Activated T-helper 2 cell treated with anti-CD3 and anti-CD28 coated beads, Interferon-gamma antibody, Interleukin-2, Interleukin-4, amounts not matched to agents 10 μg/mL and 5 μg/mL and 100 μg/mL, durations not matched to agents 14 hours and 24 hours and 36 hours (primary cell): ENCODE measurements at regions not wholly inside any gene's neighbourhood (a gene's known extent, or its start where the extent isn't known, plus 50 kb on each side); places are given as distances from the start of the nearest gene placed in this dataset.

ENCODE experiments used
- DNase-seq: peaks from one replicate; pipeline ENCODE4 v3.0.0; 2021; ENCODE audit warnings: low spot score
- H3K27ac Mint-ChIP-seq: one replicate; pipeline ENCODE4 v1.8.0; 2021; ENCODE audit warnings: mixed read lengths
- H3K27me3 Mint-ChIP-seq: one replicate; pipeline ENCODE4 v1.8.0; 2021; ENCODE audit warnings: low read depth, mixed read lengths
- H3K36me3 Mint-ChIP-seq: one replicate; pipeline ENCODE4 v1.8.0; 2021; ENCODE audit warnings: low read depth, mixed read lengths
- H3K4me1 Mint-ChIP-seq: one replicate; pipeline ENCODE4 v1.8.0; 2021; ENCODE audit warnings: low read depth, mixed read lengths
- H3K4me3 Mint-ChIP-seq: one replicate; pipeline ENCODE4 v1.8.0; 2021; ENCODE audit warnings: low read depth, mild to moderate bottlenecking, moderate library complexity, mixed read lengths
- H3K9me3 Mint-ChIP-seq: one replicate; pipeline ENCODE4 v1.8.0; 2021; ENCODE audit warnings: mixed read lengths
- intact Hi-C: fragments of 100-400 bp; cut with micrococcal nuclease; formaldehyde crosslinking; loops from one replicate; pipeline ENCODE4 v1.15.1; 2023

GRCh38 chr2:129176375-129176774, 803.1 kb upstream of the RAB6C start:
- Mint-ChIP-seq H3K9me3 (no peaks in the 10 kb centered on the region), H3K36me3 (no peaks in the 10 kb centered on the region), H3K4me1 (no peaks in the 10 kb centered on the region), H3K4me3 (no peak overlapping the region), H3K27ac (no peak overlapping the region), H3K27me3 (no peaks in the 10 kb centered on the region)
- no peak for DNase-seq
- intact Hi-C loops, result no loop called here

- H3K27me3 Mint-ChIP-seq, result no peaks in the 10 kb centered on the region
- H3K4me3 Mint-ChIP-seq, result no peak overlapping the region
- intact Hi-C loops, result no loop called here
- H3K36me3 Mint-ChIP-seq, result no peaks in the 10 kb centered on the region
- H3K27ac Mint-ChIP-seq, result no peak overlapping the region
- DNase-seq, result no peak
- no peaks in the 10 kb centered on the region for H3K9me3 Mint-ChIP-seq
- H3K4me1 Mint-ChIP-seq, result no peaks in the 10 kb centered on the region
These were observed 801.1 kb upstream of the RAB6C start for GRCh38 chr2:129178356-129178755.

DNA sequence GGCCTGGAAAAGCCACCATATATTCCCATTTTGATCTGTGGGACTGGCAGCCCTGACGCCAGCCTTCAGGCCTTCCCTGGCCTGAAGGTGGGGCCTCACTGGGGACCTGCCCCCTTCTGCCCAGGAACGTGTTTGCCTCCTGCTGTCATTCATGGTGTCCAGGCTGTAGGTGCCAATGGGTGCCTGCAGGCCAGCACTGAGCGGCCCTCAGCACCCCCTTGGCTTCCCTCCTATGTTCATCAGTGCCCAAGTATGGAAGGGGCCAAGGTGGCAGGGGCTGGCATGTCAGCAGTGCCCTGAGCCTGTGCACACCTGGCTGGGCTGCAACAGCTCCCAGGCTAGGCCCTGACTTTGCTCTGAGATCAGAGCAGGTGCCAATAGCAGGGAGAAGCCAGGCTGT, 800.3 kb upstream of the RAB6C start:
- H3K27me3 Mint-ChIP-seq, result no peaks in the 10 kb centered on the region
- no peaks in the 10 kb centered on the region for H3K4me1 Mint-ChIP-seq
- DNase-seq, result no peak
- no peak overlapping the region for H3K4me3 Mint-ChIP-seq
- no peaks in the 10 kb centered on the region for H3K9me3 Mint-ChIP-seq
- H3K27ac Mint-ChIP-seq, result no peak overlapping the region
- no peaks in the 10 kb centered on the region for H3K36me3 Mint-ChIP-seq
- intact Hi-C loops, result no loop called here

DNA sequence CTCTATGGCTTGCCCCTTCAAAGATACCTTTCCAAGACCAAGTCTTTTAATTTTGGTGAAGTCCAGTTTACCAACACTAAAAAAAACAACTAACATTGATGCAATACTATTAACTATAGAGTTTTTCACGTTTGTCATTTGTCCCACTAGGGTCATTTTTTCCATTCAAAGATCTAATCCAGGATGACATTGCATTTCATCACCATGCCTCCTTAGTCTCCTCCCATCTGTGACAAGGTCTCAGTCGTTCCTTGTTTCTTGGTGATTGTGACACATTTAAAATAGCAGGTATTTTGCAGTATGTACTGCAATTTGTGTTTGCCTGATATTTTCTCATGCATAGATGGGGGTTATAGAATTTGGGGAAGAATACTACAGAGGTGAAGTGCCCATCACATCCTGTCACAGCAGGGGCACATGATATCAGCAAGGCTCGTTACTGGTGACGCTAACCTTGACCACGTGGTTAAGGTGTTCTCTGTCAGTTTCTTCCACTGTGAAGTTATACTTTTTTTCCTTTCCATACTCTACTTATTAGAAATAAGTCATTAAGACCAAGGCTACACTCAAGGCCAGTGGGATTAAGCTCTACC, 799.2 kb upstream of the RAB6C start:
- H3K4me1 Mint-ChIP-seq, result no peaks in the 10 kb centered on the region
- H3K27ac Mint-ChIP-seq, result no peak overlapping the region
- intact Hi-C loops, result no loop called here
- H3K9me3 Mint-ChIP-seq, result no peaks in the 10 kb centered on the region
- DNase-seq, result no peak
- no peaks in the 10 kb centered on the region for H3K36me3 Mint-ChIP-seq
- no peaks in the 10 kb centered on the region for H3K27me3 Mint-ChIP-seq
- H3K4me3 Mint-ChIP-seq, result no peak overlapping the region

DNA sequence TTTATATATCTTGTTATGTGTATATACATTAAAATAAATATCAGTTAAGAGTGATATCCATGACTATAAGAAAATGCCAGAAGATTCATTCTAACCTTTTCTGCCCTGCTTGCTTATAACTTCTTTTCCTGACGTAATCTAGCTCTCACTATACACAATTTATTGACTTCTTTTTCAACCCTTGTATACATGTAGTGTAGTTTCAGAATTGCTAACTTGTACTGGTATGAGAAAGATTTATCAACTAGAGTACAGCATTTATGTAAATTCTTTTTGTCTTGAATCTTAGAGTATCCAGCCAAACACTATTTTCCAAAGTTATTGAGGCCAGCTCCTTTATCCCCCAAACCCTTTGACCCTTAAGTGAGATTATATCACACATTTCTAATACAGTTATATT, 798.0 kb upstream of the RAB6C start:
- Mint-ChIP-seq H3K9me3 (no peaks in the 10 kb centered on the region), H3K4me3 (no peak overlapping the region), H3K27ac (no peak overlapping the region), H3K4me1 (no peaks in the 10 kb centered on the region), H3K27me3 (no peaks in the 10 kb centered on the region), H3K36me3 (no peaks in the 10 kb centered on the region)
- intact Hi-C loops, result no loop called here
- no peak for DNase-seq

- Mint-ChIP-seq H3K27me3 (no peaks in the 10 kb centered on the region), H3K36me3 (no peaks in the 10 kb centered on the region), H3K9me3 (no peaks in the 10 kb centered on the region), H3K4me1 (no peaks in the 10 kb centered on the region), H3K4me3 (no peak overlapping the region), H3K27ac (no peak overlapping the region)
- intact Hi-C loops, result no loop called here
- DNase-seq, result no peak
These were observed 797.5 kb upstream of the RAB6C start for GRCh38 chr2:129181963-129182362.

GRCh38 chr2:129187343-129187742, 792.1 kb upstream of the RAB6C start:
- intact Hi-C loops, result no loop called here
- no peak for DNase-seq
- Mint-ChIP-seq H3K4me3 (no peak overlapping the region), H3K36me3 (no peaks in the 10 kb centered on the region), H3K4me1 (no peaks in the 10 kb centered on the region), H3K27me3 (no peaks in the 10 kb centered on the region), H3K27ac (no peak overlapping the region), H3K9me3 (no peaks in the 10 kb centered on the region)

- no peak overlapping the region for H3K27ac Mint-ChIP-seq
- no peak for DNase-seq
- no peaks in the 10 kb centered on the region for H3K27me3 Mint-ChIP-seq
- H3K4me3 Mint-ChIP-seq, result no peak overlapping the region
- H3K9me3 Mint-ChIP-seq, result no peaks in the 10 kb centered on the region
- no peaks in the 10 kb centered on the region for H3K36me3 Mint-ChIP-seq
- intact Hi-C loops, result no loop called here
- H3K4me1 Mint-ChIP-seq, result no peaks in the 10 kb centered on the region
These were observed 791.0 kb upstream of the RAB6C start for GRCh38 chr2:129188451-129188850.

DNA sequence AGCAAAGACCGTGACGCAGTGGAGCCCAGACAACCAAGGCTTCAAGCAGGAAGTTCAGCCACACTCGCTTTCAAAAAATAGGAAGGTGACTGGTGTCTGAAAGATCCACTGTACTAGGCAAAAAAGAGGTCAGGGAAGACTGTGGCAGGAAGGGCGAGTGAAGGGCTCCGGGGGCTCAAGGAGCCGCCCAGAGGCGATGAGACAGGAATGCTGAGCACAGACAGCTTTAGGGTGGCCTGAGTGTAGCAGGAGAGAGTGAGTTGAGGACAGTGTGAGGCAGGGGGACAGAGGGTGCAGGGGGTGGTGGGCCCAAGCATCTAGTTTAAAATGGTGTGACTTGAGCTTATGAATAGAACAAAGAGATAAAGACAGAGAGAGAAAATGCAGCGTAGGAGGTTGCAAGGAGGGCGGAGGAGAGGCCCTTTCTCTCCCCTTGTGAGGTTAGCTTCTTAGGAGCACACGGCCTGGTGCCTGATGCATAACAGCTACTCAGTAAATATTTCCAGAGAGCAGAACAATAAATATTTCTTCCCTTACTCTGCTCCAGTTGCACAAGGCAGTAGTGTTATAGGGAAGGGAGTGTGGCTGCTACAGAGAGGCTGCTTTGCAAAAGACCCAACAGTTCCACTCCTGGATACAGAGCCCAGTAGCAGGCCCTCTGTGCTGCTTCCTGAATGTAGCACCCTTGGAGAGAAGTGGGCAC, 789.7 kb upstream of the RAB6C start:
- no peak for DNase-seq
- H3K4me3 Mint-ChIP-seq, result no peak overlapping the region
- no peaks in the 10 kb centered on the region for H3K4me1 Mint-ChIP-seq
- H3K9me3 Mint-ChIP-seq, result no peaks in the 10 kb centered on the region
- no peaks in the 10 kb centered on the region for H3K36me3 Mint-ChIP-seq
- no peaks in the 10 kb centered on the region for H3K27me3 Mint-ChIP-seq
- intact Hi-C loops, result no loop called here
- no peak overlapping the region for H3K27ac Mint-ChIP-seq

DNA sequence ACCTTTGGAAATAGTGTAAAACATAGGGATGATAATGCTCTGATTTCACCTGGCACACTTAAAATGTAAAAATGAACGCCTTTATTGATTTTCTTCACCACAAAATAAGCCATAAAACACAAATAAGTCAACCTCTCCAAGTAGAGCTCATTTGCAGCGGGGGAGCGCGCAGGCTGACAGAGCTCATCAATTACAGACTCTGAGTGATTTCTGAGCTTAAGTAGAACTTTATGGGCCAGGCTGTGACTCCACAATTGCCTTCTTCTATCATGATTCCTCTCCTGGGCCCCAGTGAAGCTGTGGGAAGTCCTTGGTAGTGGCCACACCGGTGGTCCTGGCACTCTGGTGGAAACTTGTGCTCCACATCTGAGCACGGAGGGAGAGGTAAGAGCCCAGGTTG, 789.0 kb upstream of the RAB6C start:
- Mint-ChIP-seq H3K9me3 (no peaks in the 10 kb centered on the region), H3K36me3 (no peaks in the 10 kb centered on the region), H3K27ac (no peak overlapping the region), H3K4me3 (no peak overlapping the region), H3K4me1 (no peaks in the 10 kb centered on the region), H3K27me3 (no peaks in the 10 kb centered on the region)
- intact Hi-C loops, result no loop called here
- DNase-seq, result no peak

DNA sequence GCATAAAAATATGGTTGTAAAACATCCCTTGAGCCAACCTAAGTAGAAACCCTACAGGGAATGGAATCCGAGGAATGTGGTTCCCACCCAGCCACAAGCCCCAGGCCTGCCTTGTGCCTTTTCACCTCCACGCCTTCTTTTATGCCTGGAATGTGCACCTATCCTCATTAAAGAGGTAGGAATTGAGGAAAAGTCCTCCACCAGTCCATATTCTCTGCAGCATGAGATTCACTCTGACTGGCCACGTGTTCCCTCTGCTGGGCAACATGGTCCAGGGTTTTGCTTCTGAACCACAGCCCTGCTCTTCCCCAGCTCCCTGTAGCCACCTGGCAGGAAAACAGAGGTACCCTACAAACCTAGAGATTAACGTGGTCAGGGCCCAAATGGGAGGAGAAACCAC, 787.9 kb upstream of the RAB6C start:
- H3K27me3 Mint-ChIP-seq, result no peaks in the 10 kb centered on the region
- no peaks in the 10 kb centered on the region for H3K36me3 Mint-ChIP-seq
- intact Hi-C loops, result no loop called here
- H3K4me1 Mint-ChIP-seq, result no peaks in the 10 kb centered on the region
- H3K9me3 Mint-ChIP-seq, result no peaks in the 10 kb centered on the region
- H3K4me3 Mint-ChIP-seq, result no peak overlapping the region
- no peak overlapping the region for H3K27ac Mint-ChIP-seq
- no peak for DNase-seq

DNA sequence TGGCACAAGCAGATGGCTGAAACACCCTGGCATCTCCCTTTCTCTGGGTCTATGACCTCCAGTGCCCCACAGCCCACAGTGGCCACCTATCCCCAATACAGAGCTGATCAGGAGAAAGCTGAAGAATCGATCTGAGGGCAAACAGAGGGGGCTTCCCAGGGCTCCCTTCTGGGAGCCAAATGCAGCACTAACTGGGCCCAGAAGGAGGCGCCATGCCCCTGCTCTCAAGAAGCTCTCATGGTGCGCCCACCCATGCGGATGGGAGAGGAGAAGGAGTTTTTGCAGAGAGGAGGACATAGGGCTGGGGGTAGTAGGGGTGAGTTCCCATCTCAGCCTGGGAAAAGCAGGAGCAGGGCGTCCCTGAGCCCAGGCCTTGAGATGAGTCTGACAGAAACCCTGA, 787.3 kb upstream of the RAB6C start:
- Mint-ChIP-seq H3K9me3 (no peaks in the 10 kb centered on the region), H3K27me3 (no peaks in the 10 kb centered on the region), H3K4me3 (no peak overlapping the region), H3K27ac (no peak overlapping the region), H3K4me1 (no peaks in the 10 kb centered on the region), H3K36me3 (no peaks in the 10 kb centered on the region)
- intact Hi-C loops, result no loop called here
- no peak for DNase-seq

DNA sequence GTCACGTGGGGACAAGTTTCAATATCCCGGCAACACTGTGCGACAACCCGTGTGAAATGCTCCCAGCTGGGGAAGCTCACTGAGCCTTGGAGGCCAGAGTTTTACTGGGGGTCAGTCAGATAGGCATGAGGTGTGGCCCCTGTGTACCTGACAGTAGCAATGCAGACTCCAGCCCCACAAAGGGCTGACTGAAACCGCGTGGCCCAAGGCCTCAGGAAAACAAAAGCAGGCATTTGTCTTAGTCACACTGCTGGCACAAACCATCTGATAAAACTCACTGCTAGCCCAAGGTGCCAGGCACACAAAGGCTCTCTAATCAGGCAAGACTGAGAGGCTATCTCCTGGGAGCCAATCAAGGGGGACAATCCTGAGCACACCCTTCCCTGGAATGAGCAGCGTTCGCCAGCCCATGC, 786.6 kb upstream of the RAB6C start:
- H3K27ac Mint-ChIP-seq, result no peak overlapping the region
- no peak overlapping the region for H3K4me3 Mint-ChIP-seq
- H3K27me3 Mint-ChIP-seq, result no peaks in the 10 kb centered on the region
- H3K36me3 Mint-ChIP-seq, result no peaks in the 10 kb centered on the region
- no peak for DNase-seq
- H3K9me3 Mint-ChIP-seq, result no peaks in the 10 kb centered on the region
- intact Hi-C loops, result no loop called here
- H3K4me1 Mint-ChIP-seq, result no peaks in the 10 kb centered on the region

DNA sequence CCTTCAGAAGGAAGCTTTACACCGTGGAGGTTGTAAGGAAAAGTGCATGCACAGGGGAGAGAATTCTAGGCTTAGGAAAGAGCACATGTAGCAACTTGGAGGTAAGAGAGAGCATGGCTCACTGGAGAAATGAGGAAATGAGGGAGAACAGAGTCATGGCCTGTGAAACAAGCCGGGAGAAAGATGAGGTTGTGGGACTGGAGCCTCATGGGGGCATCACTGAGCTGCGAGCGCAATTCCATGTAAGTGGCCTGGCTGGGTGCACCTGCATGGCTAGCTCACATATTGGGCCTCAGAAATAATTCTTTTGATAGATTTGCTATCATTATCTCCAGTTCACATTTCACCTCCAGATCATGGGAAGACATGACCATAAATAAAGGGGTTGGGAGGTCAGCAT, 785.5 kb upstream of the RAB6C start:
- no peak for DNase-seq
- no peaks in the 10 kb centered on the region for H3K9me3 Mint-ChIP-seq
- no peaks in the 10 kb centered on the region for H3K4me1 Mint-ChIP-seq
- H3K27ac Mint-ChIP-seq, result no peak overlapping the region
- intact Hi-C loops, result no loop called here
- H3K27me3 Mint-ChIP-seq, result no peaks in the 10 kb centered on the region
- no peak overlapping the region for H3K4me3 Mint-ChIP-seq
- H3K36me3 Mint-ChIP-seq, result no peaks in the 10 kb centered on the region
